ENCODE measurements at regions not wholly inside any gene's neighbourhood (a gene's known extent, or its start where the extent isn't known, plus 50 kb on each side); places are given as distances from the start of the nearest gene placed in this dataset.

- TF ChIP-seq CTCF (IDR thresholded peaks at IDR 0.05), result no peak
- DNase-seq (ENCODE audit: extremely low spot score, unreplicated experiment), result peak; percentile 38
- H3K9me3 Mint-ChIP-seq (ENCODE audit: unreplicated experiment), result no peaks in the 10 kb centered on the region
- H3K4me3 Mint-ChIP-seq (ENCODE audit: unreplicated experiment), result no peak overlapping the region
- peaks cover 14% of the 10 kb centered on the region for H3K27me3 Mint-ChIP-seq (ENCODE audit: unreplicated experiment)
- H3K36me3 Mint-ChIP-seq (ENCODE audit: unreplicated experiment), result no peaks in the 10 kb centered on the region
- H3K27ac Mint-ChIP-seq (ENCODE audit: unreplicated experiment), result no peak overlapping the region
- no peaks in the 10 kb centered on the region for H3K4me1 Mint-ChIP-seq (ENCODE audit: unreplicated experiment)
These were observed 182.3 kb downstream of the MACROH2A1 start for GRCh38 chr5:135216471-135217343.

- DNase-seq (ENCODE audit: extremely low spot score, unreplicated experiment), result peak; percentile 68
- Mint-ChIP-seq H3K27me3 (ENCODE audit: unreplicated experiment) (peaks cover 14% of the 10 kb centered on the region), H3K4me3 (ENCODE audit: unreplicated experiment) (no peak overlapping the region)
These were observed 181.8 kb upstream of the PITX1 start for GRCh38 chr5:135215617-135216470.

GRCh38 chr5:135214897-135215616, 181.0 kb upstream of the PITX1 start:
- Mint-ChIP-seq H3K27me3 (ENCODE audit: unreplicated experiment) (peaks cover 14% of the 10 kb centered on the region), H3K27ac (ENCODE audit: unreplicated experiment) (no peak overlapping the region), H3K9me3 (ENCODE audit: unreplicated experiment) (no peaks in the 10 kb centered on the region), H3K4me3 (ENCODE audit: unreplicated experiment) (no peak overlapping the region), H3K4me1 (ENCODE audit: unreplicated experiment) (no peaks in the 10 kb centered on the region), H3K36me3 (ENCODE audit: unreplicated experiment) (no peaks in the 10 kb centered on the region)
- peak; percentile 40 for DNase-seq (ENCODE audit: extremely low spot score, unreplicated experiment)
- no peak for TF ChIP-seq CTCF (IDR thresholded peaks at IDR 0.05)

More at GRCh38 chr5:135215617-135216470, 181.8 kb upstream of the PITX1 start:
- Mint-ChIP-seq H3K36me3 (ENCODE audit: unreplicated experiment) (no peaks in the 10 kb centered on the region), H3K27ac (ENCODE audit: unreplicated experiment) (no peak overlapping the region), H3K4me1 (ENCODE audit: unreplicated experiment) (no peaks in the 10 kb centered on the region), H3K9me3 (ENCODE audit: unreplicated experiment) (no peaks in the 10 kb centered on the region)
- TF ChIP-seq CTCF (IDR thresholded peaks at IDR 0.05), result no peak

GRCh38 chr5:135213466-135214239, 179.6 kb upstream of the PITX1 start:
- Mint-ChIP-seq H3K27me3 (ENCODE audit: unreplicated experiment) (peaks cover 14% of the 10 kb centered on the region), H3K9me3 (ENCODE audit: unreplicated experiment) (no peaks in the 10 kb centered on the region), H3K4me1 (ENCODE audit: unreplicated experiment) (peaks cover 8% of the 10 kb centered on the region), H3K27ac (ENCODE audit: unreplicated experiment) (no peak overlapping the region), H3K36me3 (ENCODE audit: unreplicated experiment) (no peaks in the 10 kb centered on the region), H3K4me3 (ENCODE audit: unreplicated experiment) (no peak overlapping the region)
- no peak for TF ChIP-seq CTCF (IDR thresholded peaks at IDR 0.05)
- DNase-seq (ENCODE audit: extremely low spot score, unreplicated experiment), result peak; percentile 70

All from osteocyte (in vitro differentiated cells).